HG02973 (cell line): ENCODE measurements at regions not wholly inside any gene's neighbourhood (a gene's known extent, or its start where the extent isn't known, plus 50 kb on each side); places are given as distances from the start of the nearest gene placed in this dataset.

Experiments used
- ATAC-seq: cut with Tn5 transposase; IDR thresholded peaks from one replicate; pipeline ENCODE4 v1.9.1; 2021; ENCODE audit warnings: moderate library complexity; ENCODE audit not compliant: unreplicated experiment

GRCh38 chr10:131842351-131843088, 58.3 kb upstream of the PPP2R2D start:
- ATAC-seq = no peak

- no peak for ATAC-seq
These were observed 57.7 kb upstream of the PPP2R2D start for GRCh38 chr10:131843089-131843595.

DNA sequence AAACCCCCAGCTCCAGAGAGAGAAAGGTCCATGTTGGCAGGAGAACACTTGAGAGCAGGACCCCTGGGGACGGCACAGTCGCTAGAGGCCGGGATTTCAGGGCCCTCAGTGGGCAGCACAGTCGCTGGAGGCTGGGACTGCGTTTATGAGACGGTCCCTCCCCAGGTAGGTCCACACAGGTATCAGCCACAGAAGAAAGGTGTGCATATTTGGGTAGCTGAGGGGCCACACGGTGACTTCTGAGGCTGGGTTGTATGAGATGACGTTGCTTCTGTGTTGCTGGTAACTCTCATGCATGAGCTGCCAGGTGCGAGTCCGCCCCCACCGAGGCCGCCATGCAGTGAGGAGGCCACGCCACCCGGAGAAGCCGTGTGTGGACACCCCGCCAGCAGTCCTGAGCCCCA, 56.9 kb upstream of the PPP2R2D start:
- ATAC-seq = no peak

DNA sequence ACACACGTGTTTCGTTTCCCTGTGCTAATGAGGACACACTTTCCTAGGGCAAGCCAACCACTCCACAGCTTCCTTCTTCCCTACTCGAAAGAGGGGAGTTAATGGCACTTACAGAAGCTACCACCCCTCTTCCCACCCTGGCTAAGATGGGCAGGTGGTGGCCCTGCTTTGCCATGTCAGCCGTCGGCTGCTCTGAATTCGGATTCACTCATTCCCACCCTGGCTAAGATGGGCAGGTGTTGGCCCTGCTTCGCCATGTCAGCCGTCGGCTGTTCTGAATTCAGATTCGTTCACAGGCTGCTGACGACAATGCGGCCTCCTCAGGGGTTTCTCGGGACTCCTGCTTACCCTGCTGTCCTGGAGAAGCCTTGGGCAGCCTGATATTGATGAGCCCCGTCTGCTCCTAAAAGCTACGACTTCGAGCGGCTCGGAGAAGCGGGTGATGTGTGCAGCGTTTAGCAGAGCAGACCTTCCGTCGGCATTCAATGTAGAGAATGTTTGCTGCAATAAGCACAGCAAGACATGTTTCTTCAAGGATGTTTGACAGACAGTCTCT, 56.2 kb upstream of the PPP2R2D start:
- ATAC-seq = no peak

GRCh38 chr10:131845505-131846239, 55.1 kb upstream of the PPP2R2D start:
- no peak for ATAC-seq

GRCh38 chr10:131846240-131847101, 54.3 kb upstream of the PPP2R2D start:
- ATAC-seq = no peak

DNA sequence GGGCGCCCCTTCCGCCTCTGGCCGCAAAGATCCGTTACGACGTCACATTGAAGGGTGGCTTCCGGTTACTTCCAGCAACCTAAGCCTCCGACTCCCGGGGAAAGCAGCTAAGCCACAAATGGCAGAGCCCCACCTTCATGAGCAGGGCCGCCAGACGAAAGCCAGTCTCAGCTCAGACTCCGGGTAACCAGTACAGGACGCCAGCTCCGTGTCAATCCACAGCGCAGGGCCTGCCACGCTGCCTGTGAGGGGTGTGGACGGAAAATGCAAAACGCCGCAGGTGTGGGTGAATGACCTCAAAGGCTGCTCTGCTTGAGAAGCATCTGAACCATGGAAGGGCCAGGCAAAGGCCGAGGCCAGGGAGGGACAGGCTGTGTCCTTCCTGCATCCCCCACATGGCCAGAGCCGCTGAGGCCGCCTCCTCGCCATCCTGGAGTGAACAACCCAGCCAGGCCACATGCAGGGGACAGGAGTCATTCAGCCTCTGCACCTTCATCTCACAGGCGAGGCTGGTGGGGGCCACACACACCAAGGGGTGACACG, 53.5 kb upstream of the PPP2R2D start:
- no peak for ATAC-seq

DNA sequence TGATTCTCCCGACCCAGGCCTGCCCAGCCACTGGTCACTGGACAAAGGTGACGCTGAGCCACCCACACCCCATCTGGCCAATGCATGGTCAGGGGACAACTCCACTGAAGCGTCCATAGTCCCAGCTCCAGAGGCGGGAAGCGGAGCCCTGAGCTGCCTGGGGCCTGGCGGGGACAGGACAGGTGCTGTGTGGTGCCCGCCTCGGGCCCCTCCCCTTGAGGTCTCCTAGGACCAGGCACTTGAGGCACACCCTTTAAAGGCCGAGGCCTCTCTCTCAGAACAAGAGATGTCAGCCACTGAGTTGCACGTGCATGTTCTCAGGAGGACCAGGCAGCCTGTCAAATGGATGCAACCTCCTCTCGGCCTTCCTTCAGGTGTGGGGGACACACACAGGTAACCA, 52.5 kb upstream of the PPP2R2D start:
- ATAC-seq = no peak

DNA sequence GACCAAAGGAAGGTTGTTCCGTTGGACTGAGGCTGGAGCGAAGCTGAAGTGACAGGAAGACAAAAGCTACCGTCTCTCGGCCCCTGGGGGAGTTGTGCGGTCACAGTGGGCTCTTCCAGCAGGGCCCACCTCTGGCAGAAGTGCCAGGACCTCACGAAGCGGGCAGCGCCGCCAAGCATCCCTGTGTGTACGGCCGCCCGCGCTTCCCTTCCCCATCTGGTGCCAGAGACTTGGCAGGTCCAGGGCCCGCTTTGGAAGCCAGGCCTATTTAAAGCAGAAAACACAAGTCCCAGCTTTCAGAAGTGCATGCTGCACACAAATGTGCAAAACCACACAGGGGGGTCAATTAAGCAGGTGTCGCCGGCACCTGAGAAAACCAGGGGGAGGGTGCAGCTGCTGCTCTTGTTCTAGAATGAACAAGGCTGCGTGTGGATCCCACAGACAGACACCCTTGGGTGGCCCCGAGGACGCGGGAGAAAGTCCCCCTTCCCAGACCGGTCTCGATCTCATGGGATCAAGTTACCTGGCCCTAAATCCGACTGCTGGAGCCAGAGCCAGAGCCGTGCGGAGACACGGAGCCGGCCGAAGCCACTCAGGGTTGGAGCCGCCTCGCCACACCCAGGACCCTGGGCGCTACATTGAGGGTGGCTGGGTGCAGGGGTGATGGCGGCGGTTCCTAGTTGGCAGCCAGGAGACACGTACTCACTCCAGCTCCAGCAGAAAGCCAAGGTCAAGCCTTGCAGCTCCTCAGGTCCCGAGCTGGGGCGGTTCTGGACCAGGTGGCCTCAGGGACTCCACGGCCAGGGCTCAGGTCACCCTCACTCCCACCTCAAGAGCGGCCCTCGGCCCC, 51.8 kb upstream of the PPP2R2D start:
- no peak for ATAC-seq

DNA sequence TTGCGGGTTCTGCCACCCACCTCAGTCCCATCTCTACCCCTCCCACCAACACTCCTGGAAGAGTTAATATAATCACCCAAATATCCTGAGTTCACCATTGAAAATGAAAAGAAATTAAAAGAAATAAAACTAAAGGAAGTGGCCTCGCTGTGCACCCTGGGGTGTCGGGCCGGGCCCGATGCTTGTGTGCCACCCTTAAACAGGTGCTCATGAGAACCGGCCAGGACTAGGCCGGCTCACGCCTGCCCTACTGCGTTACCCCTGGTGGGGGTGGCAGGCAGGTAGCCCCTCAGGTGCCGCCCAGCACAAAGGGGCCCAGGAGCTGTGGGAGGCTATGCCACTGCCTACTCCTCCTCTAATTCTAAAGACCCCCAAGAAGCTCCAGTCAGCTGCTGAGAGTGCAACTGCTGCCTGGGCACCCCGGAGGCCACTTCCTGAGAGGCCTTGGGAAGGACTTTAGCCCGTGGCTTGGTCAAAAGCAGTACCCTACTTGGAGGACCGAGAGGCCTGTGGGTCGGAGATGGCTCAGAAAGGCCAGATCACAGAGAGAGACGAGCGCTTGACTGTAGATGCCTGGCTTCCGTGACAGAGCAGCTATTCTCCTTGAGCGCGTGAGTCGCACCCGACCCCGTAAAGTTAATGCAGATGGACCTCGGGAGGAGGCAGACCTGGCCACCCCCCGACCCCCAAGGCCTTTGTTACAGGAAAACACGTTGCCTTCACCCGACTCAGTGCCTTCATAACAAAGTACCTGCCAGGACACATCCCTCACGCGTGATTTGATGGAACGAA, 51.0 kb upstream of the PPP2R2D start:
- no peak for ATAC-seq

DNA sequence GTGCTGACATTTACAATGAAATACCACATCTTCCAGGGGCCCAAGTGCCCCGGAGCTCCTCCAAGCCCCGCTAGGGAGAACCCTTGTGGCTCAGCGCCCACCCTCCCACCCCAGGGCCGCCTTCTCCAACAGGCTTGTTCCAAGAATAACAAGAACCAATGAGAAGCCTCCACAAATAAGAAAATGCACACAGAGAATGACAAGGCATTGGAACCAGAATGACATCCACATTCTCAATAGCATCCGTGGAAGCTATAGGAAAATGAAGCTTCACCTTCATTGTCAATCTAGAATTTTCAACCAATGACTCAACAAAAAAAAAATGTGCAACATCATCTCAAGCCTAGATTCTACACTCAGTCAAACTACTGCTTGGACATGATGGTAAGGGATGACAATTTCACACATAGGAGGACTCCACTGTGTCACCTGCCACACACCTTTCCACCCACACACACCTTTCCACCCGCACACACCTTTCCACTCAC, 50.4 kb upstream of the PPP2R2D start:
- ATAC-seq = no peak
